ENCODE measurements at regions not wholly inside any gene's neighbourhood (a gene's known extent, or its start where the extent isn't known, plus 50 kb on each side); places are given as distances from the start of the nearest gene placed in this dataset.
"Not testable (repeated sequence)": the region's sequence is repeated elsewhere in the genome, so short reads cannot be mapped to it uniquely, and the experiment has no call there.

DNA sequence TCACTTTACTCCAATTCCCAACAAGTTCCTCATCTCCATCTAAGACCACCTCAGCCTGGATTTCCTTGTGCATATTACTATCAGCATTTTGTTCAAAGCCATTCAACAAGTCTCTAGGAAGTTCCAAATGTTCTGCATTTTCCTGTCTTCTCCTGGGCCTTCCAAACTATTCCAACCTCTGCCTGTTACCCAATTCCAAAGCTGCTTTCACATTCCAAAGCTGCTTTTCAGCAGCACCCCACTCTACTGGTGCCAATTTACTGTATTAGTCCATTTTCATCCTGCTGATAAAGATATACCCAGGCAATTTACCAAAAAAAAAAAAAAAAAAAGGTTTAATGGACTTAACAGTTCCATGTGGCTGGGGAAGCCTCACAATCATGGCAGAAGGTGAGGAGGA is 957.1 kb downstream of the TRIB2 start:
- not testable (repeated sequence) for H3K4me1 ChIP-seq (ENCODE audit: control insufficient read depth, insufficient read depth, low read length); H3K36me3 ChIP-seq (ENCODE audit: control insufficient read depth, insufficient read depth, low read length); H3K27me3 ChIP-seq (ENCODE audit: control insufficient read depth, insufficient read depth, low read length); H3K9me3 ChIP-seq (replicated peaks; ENCODE audit: control insufficient read depth, low read depth, low read length); DNase-seq; H3K27ac ChIP-seq (ENCODE audit: low read length); H3K4me3 ChIP-seq (ENCODE audit: low read length)

DNA sequence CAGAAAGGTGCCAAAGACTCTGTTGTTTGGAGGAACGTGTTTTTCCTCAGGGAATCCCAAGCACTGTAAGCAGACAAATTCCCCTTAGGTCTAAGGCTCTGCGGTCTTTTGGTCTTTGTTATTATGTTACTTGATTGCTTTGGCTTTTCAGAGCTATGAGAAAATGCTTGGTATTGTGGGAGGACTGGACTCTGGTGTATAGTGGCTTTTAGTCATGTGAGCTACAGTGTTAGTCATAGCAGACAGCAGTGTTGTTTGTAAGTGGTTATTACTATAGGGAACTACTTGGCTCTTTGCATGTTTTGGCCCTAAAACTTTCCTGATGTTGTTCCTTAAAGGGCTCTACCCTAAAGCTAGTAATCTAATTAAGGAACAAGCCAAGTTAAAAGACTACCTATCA is 956.2 kb upstream of the LRATD1 start:
- Histone ChIP-seq H3K9me3 (replicated peaks; ENCODE audit: control insufficient read depth, low read depth, low read length) (no peaks in the 10 kb centered on the region), H3K27ac (ENCODE audit: low read length) (no peak overlapping the region), H3K4me1 (ENCODE audit: control insufficient read depth, insufficient read depth, low read length) (no peaks in the 10 kb centered on the region), H3K4me3 (ENCODE audit: low read length) (no peak overlapping the region), H3K27me3 (ENCODE audit: control insufficient read depth, insufficient read depth, low read length) (no peaks in the 10 kb centered on the region), H3K36me3 (ENCODE audit: control insufficient read depth, insufficient read depth, low read length) (no peaks in the 10 kb centered on the region)
- WGBS (ENCODE audit: insufficient coverage): 29% methylated on average over 2 of the region's 2 CpGs
- DNase-seq: peak; percentile 4

DNA sequence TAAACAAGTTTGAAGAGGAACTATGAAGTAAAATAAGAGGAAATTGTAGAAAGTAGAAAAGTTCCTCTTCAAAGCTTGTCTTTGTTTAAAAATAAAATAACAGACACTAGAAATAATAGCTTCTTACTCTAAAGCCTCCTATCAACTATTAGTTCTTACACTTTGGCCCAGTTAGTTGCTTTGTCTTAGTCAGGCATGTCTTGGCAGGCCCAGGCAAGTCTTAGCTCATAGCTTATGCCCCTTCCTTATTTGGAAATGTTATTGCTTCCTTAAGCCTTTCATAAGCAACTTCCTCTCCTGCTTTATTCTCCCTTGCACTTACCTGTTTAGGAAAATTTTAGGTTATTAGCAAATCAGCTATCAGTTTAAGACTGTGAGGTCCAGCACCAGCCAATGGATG is 950.6 kb upstream of the LRATD1 start:
- no peak overlapping the region for H3K4me3 ChIP-seq (ENCODE audit: low read length)
- no peaks in the 10 kb centered on the region for H3K36me3 ChIP-seq (ENCODE audit: control insufficient read depth, insufficient read depth, low read length)
- no peak for DNase-seq
- no peaks in the 10 kb centered on the region for H3K4me1 ChIP-seq (ENCODE audit: control insufficient read depth, insufficient read depth, low read length)
- peaks cover 4% of the 10 kb centered on the region for H3K9me3 ChIP-seq (replicated peaks; ENCODE audit: control insufficient read depth, low read depth, low read length)
- no peaks in the 10 kb centered on the region for H3K27me3 ChIP-seq (ENCODE audit: control insufficient read depth, insufficient read depth, low read length)
- H3K27ac ChIP-seq (ENCODE audit: low read length): no peak overlapping the region

DNA sequence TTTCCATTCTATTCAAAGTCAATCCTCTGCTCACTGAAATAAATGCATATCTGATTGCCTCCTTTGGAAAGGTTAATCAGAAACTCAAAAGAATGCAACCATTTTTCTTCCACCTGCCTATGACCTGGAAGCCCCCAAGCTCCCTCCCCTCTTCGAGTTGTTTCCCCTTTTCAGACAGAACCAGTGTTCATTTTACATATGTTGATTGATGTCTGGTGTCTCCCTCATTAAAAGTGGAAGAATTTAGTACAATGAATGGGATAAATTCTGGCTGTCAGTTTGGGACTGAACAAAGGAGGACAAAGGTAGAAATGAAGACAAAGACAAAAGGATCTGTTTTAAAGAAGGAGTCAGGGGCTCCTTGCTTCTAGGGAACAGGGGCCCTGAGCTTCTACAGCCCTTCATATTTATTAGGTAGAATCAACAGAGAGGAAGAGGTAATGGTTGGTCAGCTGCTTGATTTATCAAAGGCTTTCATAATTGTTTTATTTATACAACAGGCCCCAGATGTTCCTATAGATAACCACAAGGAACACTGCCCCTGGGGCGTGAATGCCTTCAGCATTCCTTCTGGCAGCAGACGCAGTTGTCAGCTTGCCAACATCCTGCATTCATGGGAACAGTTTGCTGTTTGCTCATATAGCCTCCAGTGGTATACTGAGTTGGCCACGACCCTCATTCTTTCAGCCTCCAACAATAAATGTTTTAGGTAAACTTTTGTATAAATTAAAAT is 949.8 kb upstream of the LRATD1 start:
- H3K27me3 ChIP-seq (ENCODE audit: control insufficient read depth, insufficient read depth, low read length): no peaks in the 10 kb centered on the region
- peaks cover 5% of the 10 kb centered on the region for H3K9me3 ChIP-seq (replicated peaks; ENCODE audit: control insufficient read depth, low read depth, low read length)
- H3K27ac ChIP-seq (ENCODE audit: low read length): no peak overlapping the region
- no peaks in the 10 kb centered on the region for H3K4me1 ChIP-seq (ENCODE audit: control insufficient read depth, insufficient read depth, low read length)
- no peaks in the 10 kb centered on the region for H3K36me3 ChIP-seq (ENCODE audit: control insufficient read depth, insufficient read depth, low read length)
- no peak overlapping the region for H3K4me3 ChIP-seq (ENCODE audit: low read length)
- peak; percentile 33 for DNase-seq
- WGBS (ENCODE audit: insufficient coverage): 55% methylated on average over 2 of the region's 4 CpGs

DNA sequence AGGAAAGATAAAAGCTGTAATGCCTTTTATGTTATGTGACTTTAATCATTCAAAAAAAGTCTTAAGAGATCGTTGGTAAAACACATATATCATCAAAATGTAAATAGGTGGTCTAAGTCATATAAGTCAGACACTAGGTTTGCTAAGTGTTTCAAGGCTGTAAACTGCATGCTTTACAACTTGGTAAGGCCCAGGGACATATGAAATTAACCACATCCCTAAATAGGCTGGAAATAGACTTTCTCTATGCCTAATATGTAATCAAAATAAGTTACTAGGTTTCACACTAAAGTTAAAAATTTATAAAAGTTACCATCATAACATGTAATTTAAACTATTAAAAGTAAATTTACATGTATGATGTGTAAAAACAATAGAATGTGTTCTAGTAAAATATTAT is 946.3 kb upstream of the LRATD1 start:
- Histone ChIP-seq H3K36me3 (ENCODE audit: control insufficient read depth, insufficient read depth, low read length) (no peaks in the 10 kb centered on the region), H3K27ac (ENCODE audit: low read length) (no peak overlapping the region), H3K4me1 (ENCODE audit: control insufficient read depth, insufficient read depth, low read length) (no peaks in the 10 kb centered on the region), H3K9me3 (replicated peaks; ENCODE audit: control insufficient read depth, low read depth, low read length) (peaks cover 7% of the 10 kb centered on the region), H3K27me3 (ENCODE audit: control insufficient read depth, insufficient read depth, low read length) (no peaks in the 10 kb centered on the region), H3K4me3 (ENCODE audit: low read length) (no peak overlapping the region)
- no peak for DNase-seq
- no CpG with 5 or more reads among the region's 1 CpG for WGBS (ENCODE audit: insufficient coverage)

DNA sequence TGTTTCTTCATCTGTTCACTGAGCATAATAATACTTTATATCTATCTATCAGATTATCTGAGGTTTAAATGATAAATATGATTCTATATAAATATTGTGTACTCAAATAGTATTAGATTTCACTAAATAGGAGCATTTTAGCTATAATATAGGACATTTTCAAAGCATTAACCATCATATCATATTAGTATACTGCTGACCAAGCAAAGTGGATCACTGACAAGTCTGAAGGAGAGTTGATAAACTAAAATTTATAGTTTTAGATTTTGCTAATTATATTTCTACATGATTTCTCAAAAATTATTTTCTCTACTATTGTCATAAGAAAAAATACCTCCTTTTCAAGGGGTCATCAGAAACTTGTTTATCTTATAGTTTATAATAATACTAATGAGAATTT is 937.8 kb upstream of the LRATD1 start:
- no peak overlapping the region for H3K4me3 ChIP-seq (ENCODE audit: low read length)
- no peak for DNase-seq
- H3K4me1 ChIP-seq (ENCODE audit: control insufficient read depth, insufficient read depth, low read length): no peaks in the 10 kb centered on the region
- H3K9me3 ChIP-seq (replicated peaks; ENCODE audit: control insufficient read depth, low read depth, low read length): peaks cover 3% of the 10 kb centered on the region
- no peaks in the 10 kb centered on the region for H3K36me3 ChIP-seq (ENCODE audit: control insufficient read depth, insufficient read depth, low read length)
- no peaks in the 10 kb centered on the region for H3K27me3 ChIP-seq (ENCODE audit: control insufficient read depth, insufficient read depth, low read length)
- H3K27ac ChIP-seq (ENCODE audit: low read length): no peak overlapping the region

DNA sequence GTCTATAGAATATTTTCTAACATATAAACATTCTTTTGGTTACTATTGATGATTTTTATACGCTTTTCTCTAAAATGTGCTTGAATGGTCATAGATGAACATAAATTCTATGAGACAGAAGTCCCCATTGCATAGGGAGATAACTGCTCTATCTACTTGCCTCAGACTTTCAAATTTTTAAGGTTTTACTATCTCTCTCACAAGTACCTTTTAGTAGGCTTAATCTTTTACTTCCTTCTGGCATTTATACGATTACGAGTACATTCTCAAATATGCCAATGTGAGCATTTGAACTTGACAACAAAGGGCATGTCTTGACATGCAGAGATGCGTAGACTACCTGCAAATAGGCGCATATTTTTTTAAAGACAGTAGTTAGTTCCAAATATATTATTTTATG is 935.9 kb upstream of the LRATD1 start:
- no peaks in the 10 kb centered on the region for H3K36me3 ChIP-seq (ENCODE audit: control insufficient read depth, insufficient read depth, low read length)
- no CpG with 5 or more reads among the region's 5 CpGs for WGBS (ENCODE audit: insufficient coverage)
- H3K4me3 ChIP-seq (ENCODE audit: low read length): no peak overlapping the region
- DNase-seq: no peak
- H3K27ac ChIP-seq (ENCODE audit: low read length): no peak overlapping the region
- no peaks in the 10 kb centered on the region for H3K4me1 ChIP-seq (ENCODE audit: control insufficient read depth, insufficient read depth, low read length)
- no peaks in the 10 kb centered on the region for H3K27me3 ChIP-seq (ENCODE audit: control insufficient read depth, insufficient read depth, low read length)
- peaks cover 2% of the 10 kb centered on the region for H3K9me3 ChIP-seq (replicated peaks; ENCODE audit: control insufficient read depth, low read depth, low read length)

DNA sequence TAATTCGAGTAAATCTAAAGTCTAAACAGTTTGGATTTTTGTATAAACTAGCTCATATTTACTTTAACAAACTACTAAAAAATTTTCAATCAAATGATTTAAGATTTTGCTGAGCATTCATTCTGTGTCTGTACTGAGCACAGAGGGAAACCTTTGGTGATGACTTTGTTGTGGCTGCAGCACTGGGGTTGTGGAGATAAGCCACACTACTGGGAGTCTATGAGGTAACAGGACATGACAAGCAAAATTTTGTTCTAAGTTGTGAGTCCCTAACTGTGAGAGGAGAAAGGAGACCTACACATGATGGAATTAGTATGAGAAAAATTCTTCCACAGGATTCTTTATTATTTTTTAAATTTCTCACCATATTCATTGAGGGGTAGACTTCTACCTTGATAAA is 933.7 kb upstream of the LRATD1 start:
- no peak for DNase-seq
- H3K27ac ChIP-seq (ENCODE audit: low read length): no peak overlapping the region
- no peaks in the 10 kb centered on the region for H3K36me3 ChIP-seq (ENCODE audit: control insufficient read depth, insufficient read depth, low read length)
- no CpG with 5 or more reads among the region's 1 CpG for WGBS (ENCODE audit: insufficient coverage)
- H3K4me3 ChIP-seq (ENCODE audit: low read length): no peak overlapping the region
- no peaks in the 10 kb centered on the region for H3K4me1 ChIP-seq (ENCODE audit: control insufficient read depth, insufficient read depth, low read length)
- H3K9me3 ChIP-seq (replicated peaks; ENCODE audit: control insufficient read depth, low read depth, low read length): peaks cover 2% of the 10 kb centered on the region
- H3K27me3 ChIP-seq (ENCODE audit: control insufficient read depth, insufficient read depth, low read length): no peaks in the 10 kb centered on the region

DNA sequence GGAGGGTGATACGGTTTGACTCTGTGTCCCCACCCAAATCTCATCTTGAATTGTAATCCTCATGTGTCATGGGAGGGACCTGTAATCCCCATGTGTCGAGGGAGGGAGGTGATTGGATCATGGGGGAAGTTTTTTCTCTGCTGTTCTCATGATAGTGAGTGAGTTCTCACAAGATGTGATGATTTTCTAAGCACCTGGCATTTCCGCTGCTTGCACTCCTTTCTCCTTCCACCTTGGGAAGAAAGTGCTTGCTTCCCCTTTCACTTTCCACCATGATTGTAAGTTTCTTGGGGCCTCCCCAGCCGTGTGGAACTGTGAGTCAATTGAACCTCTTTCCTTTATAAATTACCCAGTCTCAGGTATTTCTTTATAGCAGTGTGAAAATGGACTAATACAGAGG is 932.6 kb upstream of the LRATD1 start:
- H3K27ac ChIP-seq (ENCODE audit: low read length); H3K36me3 ChIP-seq (ENCODE audit: control insufficient read depth, insufficient read depth, low read length); H3K4me3 ChIP-seq (ENCODE audit: low read length); H3K9me3 ChIP-seq (replicated peaks; ENCODE audit: control insufficient read depth, low read depth, low read length); DNase-seq; H3K27me3 ChIP-seq (ENCODE audit: control insufficient read depth, insufficient read depth, low read length); H3K4me1 ChIP-seq (ENCODE audit: control insufficient read depth, insufficient read depth, low read length): not testable (repeated sequence)
- 100% methylated on average over 1 of the region's 4 CpGs for WGBS (ENCODE audit: insufficient coverage)

DNA sequence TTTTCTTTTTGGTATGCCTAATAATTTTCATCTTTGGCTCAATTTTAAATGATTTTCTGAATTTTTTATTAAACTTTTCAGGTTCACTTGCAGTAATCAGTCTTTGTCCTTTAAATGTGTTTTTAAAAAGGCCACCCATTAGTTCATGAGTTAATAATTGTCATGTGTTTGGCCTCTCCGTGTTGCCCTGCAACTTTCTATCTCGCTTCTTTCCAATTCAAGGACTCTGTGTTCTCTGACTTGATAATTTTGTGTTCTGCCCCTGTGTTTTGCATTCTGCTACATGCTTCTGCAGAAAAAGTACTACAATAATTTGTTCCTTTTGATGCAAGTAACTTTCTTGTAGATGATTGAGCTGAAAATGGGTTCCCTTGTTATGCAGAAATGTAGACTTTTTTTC is 921.4 kb upstream of the LRATD1 start:
- WGBS (ENCODE audit: insufficient coverage): no CpG with 5 or more reads among the region's 2 CpGs
- no peak overlapping the region for H3K4me3 ChIP-seq (ENCODE audit: low read length)
- no peak for DNase-seq
- no peaks in the 10 kb centered on the region for H3K9me3 ChIP-seq (replicated peaks; ENCODE audit: control insufficient read depth, low read depth, low read length)
- no peak overlapping the region for H3K27ac ChIP-seq (ENCODE audit: low read length)
- H3K27me3 ChIP-seq (ENCODE audit: control insufficient read depth, insufficient read depth, low read length): no peaks in the 10 kb centered on the region
- H3K36me3 ChIP-seq (ENCODE audit: control insufficient read depth, insufficient read depth, low read length): no peaks in the 10 kb centered on the region
- no peaks in the 10 kb centered on the region for H3K4me1 ChIP-seq (ENCODE audit: control insufficient read depth, insufficient read depth, low read length)

DNA sequence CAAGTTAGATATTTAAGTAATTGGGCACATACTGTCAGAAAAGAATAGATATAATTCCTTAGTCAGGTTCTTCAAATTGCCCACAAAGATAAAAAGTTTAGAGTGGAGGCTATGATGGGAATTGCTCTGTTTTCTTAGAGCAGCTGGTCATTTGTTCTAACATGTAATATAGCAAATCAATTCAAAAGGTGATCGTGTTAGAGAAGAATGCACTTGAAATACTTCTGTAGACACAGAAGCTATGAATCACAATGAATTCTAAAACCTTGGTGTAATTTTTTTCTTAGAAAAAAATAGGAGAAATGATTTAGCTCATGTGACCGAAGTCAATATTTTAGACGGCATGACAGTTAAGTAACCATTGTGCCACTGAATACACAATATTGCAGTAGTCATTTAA is 918.1 kb upstream of the LRATD1 start:
- no peak overlapping the region for H3K27ac ChIP-seq (ENCODE audit: low read length)
- no peak for DNase-seq
- no CpG with 5 or more reads among the region's 3 CpGs for WGBS (ENCODE audit: insufficient coverage)
- H3K4me3 ChIP-seq (ENCODE audit: low read length): no peak overlapping the region
- no peaks in the 10 kb centered on the region for H3K36me3 ChIP-seq (ENCODE audit: control insufficient read depth, insufficient read depth, low read length)
- H3K4me1 ChIP-seq (ENCODE audit: control insufficient read depth, insufficient read depth, low read length): no peaks in the 10 kb centered on the region
- no peaks in the 10 kb centered on the region for H3K27me3 ChIP-seq (ENCODE audit: control insufficient read depth, insufficient read depth, low read length)
- no peaks in the 10 kb centered on the region for H3K9me3 ChIP-seq (replicated peaks; ENCODE audit: control insufficient read depth, low read depth, low read length)
